GM10266 (cell line): ENCODE measurements at regions not wholly inside any gene's neighbourhood (a gene's known extent, or its start where the extent isn't known, plus 50 kb on each side); places are given as distances from the start of the nearest gene placed in this dataset.

Experiments used
- DNase-seq: peaks from one replicate; pipeline ENCODE4 v3.0.0; 2012; ENCODE audit errors: extremely low spot score
- CTCF ChIP-seq: IDR thresholded peaks from 2 replicates; pipeline ENCODE4 v1.5.1; 2012; ENCODE audit warnings: mild to moderate bottlenecking, low read depth; ENCODE audit not compliant: control insufficient read depth, insufficient read depth; ENCODE audit errors: missing control alignments

DNA sequence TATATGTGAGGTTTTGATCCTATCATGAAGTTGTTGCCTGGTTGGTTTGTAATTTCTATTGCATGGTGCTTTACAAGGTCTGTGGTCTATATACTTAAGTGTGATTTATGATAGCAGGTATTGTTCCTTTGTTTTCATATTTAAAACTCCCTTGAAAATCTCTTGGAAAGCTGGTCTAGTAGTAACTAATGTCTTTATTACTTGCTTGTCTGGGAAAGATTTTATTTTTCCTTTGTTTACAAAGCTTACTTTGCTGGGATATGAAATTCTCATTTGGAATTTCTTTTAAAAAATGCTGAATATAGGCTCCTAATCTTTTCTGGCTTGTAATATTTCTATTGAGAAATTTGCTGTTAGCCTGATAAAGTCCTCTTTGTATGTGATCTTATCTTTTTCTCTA is 862.9 kb upstream of the NXPH2 start:
- TF ChIP-seq CTCF: no peak
- no peak for DNase-seq

DNA sequence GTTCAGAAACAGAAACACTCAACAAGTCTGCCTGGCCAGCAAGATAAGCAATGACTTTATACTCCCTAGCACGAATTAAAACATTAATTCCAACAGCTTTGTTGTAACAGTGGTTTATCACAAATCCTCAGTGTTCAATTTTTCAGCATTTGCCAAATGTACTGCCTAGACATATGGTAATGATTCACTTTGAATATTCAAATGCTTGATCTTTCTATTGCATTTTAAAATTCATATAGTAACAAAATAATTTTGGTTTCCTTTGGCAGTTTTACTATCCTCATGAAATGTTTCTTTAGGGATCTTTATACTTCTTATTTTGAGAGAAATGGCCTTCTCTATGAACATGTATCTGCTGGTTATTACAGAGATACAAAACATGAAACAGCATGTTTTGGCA is 851.8 kb upstream of the NXPH2 start:
- no peak for TF ChIP-seq CTCF

GRCh38 chr2:139628931-139629330 is 848.7 kb upstream of the NXPH2 start:
- no peak for DNase-seq
- TF ChIP-seq CTCF: no peak

More for the DNA sequence above, 851.8 kb upstream of the NXPH2 start:
- no peak for DNase-seq

GRCh38 chr2:139626128-139626527 is 845.9 kb upstream of the NXPH2 start:
- no peak for DNase-seq
- no peak for TF ChIP-seq CTCF

- no peak for DNase-seq
- no peak for TF ChIP-seq CTCF
Observed at GRCh38 chr2:139622691-139623090, 842.5 kb upstream of the NXPH2 start.

DNA sequence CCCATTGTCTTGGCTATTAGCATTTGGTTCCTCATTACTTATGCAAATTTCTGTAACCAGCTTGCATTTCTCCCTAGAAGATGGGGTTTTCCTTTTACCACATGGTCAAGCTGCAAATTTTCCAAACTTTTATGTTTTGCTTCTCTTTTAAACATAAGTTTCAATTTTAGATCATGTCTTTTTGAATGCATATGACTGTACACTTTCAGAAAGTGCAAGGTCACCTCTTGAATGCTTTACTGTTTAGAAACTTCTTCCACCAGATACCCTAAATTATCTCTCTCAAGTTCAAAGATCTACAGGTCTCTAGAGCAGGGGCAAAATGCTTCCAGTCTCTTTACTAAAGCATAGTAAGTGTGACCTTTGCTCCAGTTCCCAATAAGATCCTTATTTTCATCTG is 837.6 kb upstream of the NXPH2 start:
- TF ChIP-seq CTCF: no peak
- no peak for DNase-seq

GRCh38 chr2:139613264-139613663 is 833.1 kb upstream of the NXPH2 start:
- TF ChIP-seq CTCF: no peak
- DNase-seq: no peak
